GM12892 (cell line): ENCODE measurements at regions not wholly inside any gene's neighbourhood (a gene's known extent, or its start where the extent isn't known, plus 50 kb on each side); places are given as distances from the start of the nearest gene placed in this dataset.
"Not testable (repeated sequence)": the region's sequence is repeated elsewhere in the genome, so short reads cannot be mapped to it uniquely, and the experiment has no call there.

Experiments
- DNase-seq: peaks from one replicate; pipeline ENCODE4 v3.0.0; 2011; ENCODE audit not compliant: insufficient read length
- FAIRE-seq: peaks from 2 replicates; lab custom pipeline; 2011; peaks lifted over from hg19 to GRCh38; lab: Jason Lieb, UNC
- POLR2A ChIP-seq: IDR thresholded peaks from 2 replicates; pipeline ENCODE4 v1.6.1; 2011; ENCODE audit warnings: low read depth, low read length, control low read depth
- POLR2AphosphoS5 ChIP-seq: IDR thresholded peaks from 2 replicates; pipeline ENCODE4 v1.6.1; 2011; ENCODE audit warnings: low read depth, low read length, control low read depth
- TAF1 ChIP-seq: IDR thresholded peaks from 2 replicates; pipeline ENCODE4 v1.6.1; 2011; ENCODE audit warnings: low read depth, mild to moderate bottlenecking, control low read depth, low read length, borderline replicate concordance

- DNase-seq (no peak), FAIRE-seq (no peak)
- TF ChIP-seq POLR2A (no peak), POLR2AphosphoS5 (no peak), TAF1 (no peak)
Observed at GRCh38 chr5:1959725-1960581, 77.2 kb upstream of the IRX4 start.

- FAIRE-seq (no peak), DNase-seq (no peak)
- TF ChIP-seq POLR2A (no peak), TAF1 (no peak), POLR2AphosphoS5 (no peak)
Observed at GRCh38 chr5:1959231-1959630, 76.5 kb upstream of the IRX4 start.

GRCh38 chr5:1958211-1959010 is 75.7 kb upstream of the IRX4 start:
- TF ChIP-seq TAF1 (no peak), POLR2A (no peak), POLR2AphosphoS5 (no peak)
- FAIRE-seq (no peak), DNase-seq (no peak)

GRCh38 chr5:1955586-1955985 is 72.9 kb upstream of the IRX4 start:
- TF ChIP-seq POLR2AphosphoS5 (no peak), TAF1 (no peak), POLR2A (no peak)
- FAIRE-seq, result no peak
- DNase-seq, result no peak

- not testable (repeated sequence) for FAIRE-seq, DNase-seq
Observed at GRCh38 chr5:1953710-1954109, 71.0 kb upstream of the IRX4 start.

- no peak for TF ChIP-seq TAF1
- FAIRE-seq (no peak), DNase-seq (no peak)
Observed at GRCh38 chr5:1952444-1953099, 69.8 kb upstream of the IRX4 start.

- TF ChIP-seq TAF1 (no peak), POLR2A (no peak), POLR2AphosphoS5 (no peak)
- DNase-seq (no peak), FAIRE-seq (no peak)
Observed at GRCh38 chr5:1952021-1952420, 69.3 kb upstream of the IRX4 start.

- TF ChIP-seq POLR2AphosphoS5 (no peak), TAF1 (no peak), POLR2A (no peak)
- FAIRE-seq (no peak), DNase-seq (no peak)
Observed at GRCh38 chr5:1951165-1951816, 68.6 kb upstream of the IRX4 start.

GRCh38 chr5:1950708-1951103 is 68.0 kb upstream of the IRX4 start:
- TF ChIP-seq TAF1 (no peak), POLR2A (no peak), POLR2AphosphoS5 (no peak)
- FAIRE-seq (no peak), DNase-seq (no peak)

- TF ChIP-seq TAF1 (no peak), POLR2A (no peak), POLR2AphosphoS5 (no peak)
- DNase-seq (no peak), FAIRE-seq (no peak)
Observed at GRCh38 chr5:1950096-1950707, 67.5 kb upstream of the IRX4 start.

- DNase-seq (no peak), FAIRE-seq (no peak)
- TF ChIP-seq TAF1, result no peak
- TF ChIP-seq POLR2A, result no peak
- no peak for TF ChIP-seq POLR2AphosphoS5
Observed at GRCh38 chr5:1949253-1949652, 66.5 kb upstream of the IRX4 start.
